ENCODE measurements at regions not wholly inside any gene's neighbourhood (a gene's known extent, or its start where the extent isn't known, plus 50 kb on each side); places are given as distances from the start of the nearest gene placed in this dataset.

DNA sequence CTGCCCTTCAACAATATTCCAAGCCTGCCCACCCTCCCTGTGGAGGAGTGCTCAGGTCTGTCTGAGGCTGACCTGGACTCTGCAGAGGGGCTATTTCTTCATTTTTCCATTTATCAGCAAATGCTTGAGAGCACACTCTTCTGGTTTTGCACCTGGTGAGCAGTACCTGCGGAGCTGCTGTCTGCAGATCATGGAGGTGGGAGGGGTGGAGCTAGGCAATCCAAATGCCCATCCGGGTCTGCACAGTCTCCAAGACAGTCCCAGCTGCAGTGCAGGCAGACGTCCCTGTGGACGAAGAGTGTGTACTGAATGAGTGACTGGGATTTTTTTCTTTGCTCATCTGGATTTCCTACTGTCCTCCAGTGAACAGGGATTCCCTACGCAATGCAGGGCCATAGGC is 239.8 kb downstream of the IRX2 start:
- no peak for ATAC-seq
- Histone ChIP-seq H3K9me3 (no peaks in the 10 kb centered on the region), H3K27me3 (ENCODE audit: low read depth) (no peaks in the 10 kb centered on the region), H3K36me3 (no peaks in the 10 kb centered on the region), H3K4me1 (no peaks in the 10 kb centered on the region), H3K4me3 (no peak overlapping the region), H3K27ac (no peak overlapping the region)
- intact Hi-C loops (cut with DNase I): no loop called here
- TF ChIP-seq, protein P1, sequence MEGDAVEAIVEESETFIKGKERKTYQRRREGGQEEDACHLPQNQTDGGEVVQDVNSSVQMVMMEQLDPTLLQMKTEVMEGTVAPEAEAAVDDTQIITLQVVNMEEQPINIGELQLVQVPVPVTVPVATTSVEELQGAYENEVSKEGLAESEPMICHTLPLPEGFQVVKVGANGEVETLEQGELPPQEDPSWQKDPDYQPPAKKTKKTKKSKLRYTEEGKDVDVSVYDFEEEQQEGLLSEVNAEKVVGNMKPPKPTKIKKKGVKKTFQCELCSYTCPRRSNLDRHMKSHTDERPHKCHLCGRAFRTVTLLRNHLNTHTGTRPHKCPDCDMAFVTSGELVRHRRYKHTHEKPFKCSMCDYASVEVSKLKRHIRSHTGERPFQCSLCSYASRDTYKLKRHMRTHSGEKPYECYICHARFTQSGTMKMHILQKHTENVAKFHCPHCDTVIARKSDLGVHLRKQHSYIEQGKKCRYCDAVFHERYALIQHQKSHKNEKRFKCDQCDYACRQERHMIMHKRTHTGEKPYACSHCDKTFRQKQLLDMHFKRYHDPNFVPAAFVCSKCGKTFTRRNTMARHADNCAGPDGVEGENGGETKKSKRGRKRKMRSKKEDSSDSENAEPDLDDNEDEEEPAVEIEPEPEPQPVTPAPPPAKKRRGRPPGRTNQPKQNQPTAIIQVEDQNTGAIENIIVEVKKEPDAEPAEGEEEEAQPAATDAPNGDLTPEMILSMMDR (IDR thresholded peaks at IDR 0.05): no peak
- DNase-seq: no peak

DNA sequence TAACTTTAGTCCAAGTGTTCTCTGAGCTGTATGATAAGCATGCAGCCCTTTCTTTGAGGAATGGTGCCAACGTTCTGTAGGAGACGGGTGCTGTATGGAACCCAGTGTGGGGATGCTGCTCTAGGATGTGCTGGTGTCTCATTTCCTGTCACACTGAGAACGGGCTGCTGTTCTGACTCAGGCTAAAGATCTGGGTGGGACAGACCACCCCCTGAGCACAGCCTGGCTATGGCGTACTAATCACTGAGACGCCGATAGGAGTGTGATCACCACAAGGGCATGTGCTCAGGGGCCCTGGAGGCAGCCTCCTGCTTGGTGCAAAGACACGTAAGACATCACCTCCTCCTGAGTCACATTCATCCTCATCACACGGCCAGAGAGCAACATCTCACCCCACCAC is 240.4 kb downstream of the IRX2 start:
- no peak overlapping the region for H3K27ac ChIP-seq
- no peak overlapping the region for H3K4me3 ChIP-seq
- intact Hi-C loops (cut with DNase I): no loop called here
- no peaks in the 10 kb centered on the region for H3K36me3 ChIP-seq
- no peak for DNase-seq
- no peaks in the 10 kb centered on the region for H3K27me3 ChIP-seq (ENCODE audit: low read depth)
- no peaks in the 10 kb centered on the region for H3K9me3 ChIP-seq
- no peak for ATAC-seq
- TF ChIP-seq, protein P1 (IDR thresholded peaks at IDR 0.05): no peak
- no peaks in the 10 kb centered on the region for H3K4me1 ChIP-seq

DNA sequence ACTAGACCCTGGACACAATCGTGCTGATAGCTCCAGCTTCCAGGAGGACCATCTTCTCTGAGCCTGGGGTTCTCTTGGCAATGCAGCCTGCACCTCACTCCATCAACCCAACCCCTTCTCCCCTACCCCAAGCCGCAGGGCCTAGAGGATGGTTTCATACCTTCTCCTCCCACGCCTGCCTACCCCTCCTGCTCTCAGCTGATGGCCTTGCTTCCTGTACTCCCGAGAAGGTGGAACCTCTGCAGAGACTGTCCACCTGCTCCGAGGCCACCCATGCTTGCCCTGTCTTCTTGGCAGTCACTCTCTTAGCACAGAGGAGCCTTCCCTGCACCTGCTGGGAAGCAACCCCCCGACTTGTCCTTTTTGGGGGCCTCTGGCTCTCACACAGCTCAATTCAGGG is 241.9 kb downstream of the IRX2 start:
- Histone ChIP-seq H3K27ac (no peak overlapping the region), H3K9me3 (no peaks in the 10 kb centered on the region), H3K4me1 (no peaks in the 10 kb centered on the region), H3K36me3 (no peaks in the 10 kb centered on the region), H3K27me3 (ENCODE audit: low read depth) (no peaks in the 10 kb centered on the region), H3K4me3 (no peak overlapping the region)
- TF ChIP-seq, protein P1 (IDR thresholded peaks at IDR 0.05): no peak
- intact Hi-C loops (cut with DNase I): no loop called here
- ATAC-seq (no peak), DNase-seq (no peak)

DNA sequence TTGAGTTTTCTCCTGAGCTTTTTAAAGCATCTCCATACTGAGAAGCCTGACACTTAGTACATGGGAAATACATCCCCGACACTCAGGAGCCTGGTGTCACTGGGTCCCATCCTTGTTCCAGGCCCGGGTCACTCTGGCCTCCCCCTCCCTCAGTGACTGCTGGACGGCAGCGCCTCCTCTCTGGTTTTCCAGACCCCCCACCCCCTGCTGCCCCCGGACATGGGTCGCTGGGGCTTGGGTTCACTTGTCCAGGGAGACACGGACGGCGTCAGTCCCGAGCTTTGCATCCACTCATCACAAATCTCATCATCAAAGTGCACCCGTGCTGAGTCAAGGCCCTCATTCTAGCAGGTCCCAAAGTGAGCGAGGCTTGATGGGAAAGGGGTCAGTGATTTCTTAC is 243.0 kb downstream of the IRX2 start:
- Histone ChIP-seq H3K36me3 (no peaks in the 10 kb centered on the region), H3K9me3 (peaks cover 4% of the 10 kb centered on the region), H3K27me3 (ENCODE audit: low read depth) (no peaks in the 10 kb centered on the region), H3K4me1 (no peaks in the 10 kb centered on the region), H3K27ac (no peak overlapping the region), H3K4me3 (no peak overlapping the region)
- ATAC-seq (no peak), DNase-seq (no peak)
- intact Hi-C loops (cut with DNase I): no loop called here
- TF ChIP-seq, protein P1 (IDR thresholded peaks at IDR 0.05): no peak

DNA sequence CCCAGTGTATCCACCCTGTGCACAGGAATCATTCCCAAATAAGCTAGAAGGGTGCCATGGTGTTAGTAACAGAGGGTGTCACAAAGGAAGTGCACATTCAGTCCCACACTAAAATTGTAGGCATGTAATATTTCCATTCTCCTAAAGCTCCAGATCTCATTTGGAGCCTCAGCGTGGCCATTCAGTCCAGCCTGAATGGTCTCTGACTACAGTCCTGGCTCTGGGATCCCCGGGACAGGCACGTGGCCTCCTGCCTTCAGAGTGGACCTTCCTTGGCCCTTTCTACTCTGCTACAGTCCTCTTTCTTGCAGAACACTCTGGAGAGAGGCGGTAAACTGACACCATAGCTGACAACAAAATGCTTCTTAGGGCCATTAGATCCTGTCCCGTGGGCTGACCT is 243.9 kb downstream of the IRX2 start:
- no peaks in the 10 kb centered on the region for H3K27me3 ChIP-seq (ENCODE audit: low read depth)
- ATAC-seq: no peak
- no peak overlapping the region for H3K4me3 ChIP-seq
- no peak for DNase-seq
- H3K4me1 ChIP-seq: no peaks in the 10 kb centered on the region
- intact Hi-C loops (cut with DNase I): no loop called here
- no peak overlapping the region for H3K27ac ChIP-seq
- no peaks in the 10 kb centered on the region for H3K36me3 ChIP-seq
- TF ChIP-seq, protein P1 (IDR thresholded peaks at IDR 0.05): no peak
- peaks cover 4% of the 10 kb centered on the region for H3K9me3 ChIP-seq

DNA sequence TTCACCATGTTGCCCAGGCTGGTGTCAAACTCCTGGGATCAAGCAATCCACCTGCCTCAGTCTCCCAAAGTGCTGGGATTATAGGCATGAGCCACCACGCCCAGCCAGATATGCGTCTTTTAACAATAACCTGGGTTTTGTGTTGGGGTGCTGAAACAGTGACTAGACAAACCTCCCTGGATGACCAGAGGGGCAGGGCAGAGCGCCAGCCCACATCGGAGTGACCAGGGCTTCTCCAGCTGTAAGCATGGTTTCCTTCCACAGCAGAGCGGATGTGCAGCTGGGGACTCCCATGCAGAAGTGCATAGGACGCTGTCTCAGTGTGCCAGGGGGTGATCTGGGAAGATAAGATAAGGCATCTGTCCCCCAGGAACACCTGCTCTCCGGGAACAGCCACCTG is 244.9 kb downstream of the IRX2 start:
- no peaks in the 10 kb centered on the region for H3K4me1 ChIP-seq
- H3K27me3 ChIP-seq (ENCODE audit: low read depth): no peaks in the 10 kb centered on the region
- H3K36me3 ChIP-seq: no peaks in the 10 kb centered on the region
- peaks cover 4% of the 10 kb centered on the region for H3K9me3 ChIP-seq
- TF ChIP-seq, protein P1 (IDR thresholded peaks at IDR 0.05): no peak
- intact Hi-C loops (cut with DNase I): no loop called here
- no peak overlapping the region for H3K27ac ChIP-seq
- ATAC-seq (no peak), DNase-seq (no peak)
- no peak overlapping the region for H3K4me3 ChIP-seq

Data from lower lobe of right lung (tissue), 2 donors.